OCI-LY7 (cell line): ENCODE measurements at regions not wholly inside any gene's neighbourhood (a gene's known extent, or its start where the extent isn't known, plus 50 kb on each side); places are given as distances from the start of the nearest gene placed in this dataset.

Experiments used
- BruUV-seq: library from RNA; stranded (reverse); fragments of 400-500 nt; replicated peaks from 2 replicates; lab custom pipeline; 2021; lab: Mats Ljungman, UMichigan
- CTCF ChIA-PET: fragments of 300-600 bp; sonication (Branson Sonifier 250); formaldehyde crosslinking; loops from one replicate; lab custom pipeline; 2022; ENCODE audit warnings: antibody characterized with exemption; ENCODE audit not compliant: unreplicated experiment; lab: Charles Lee
- POLR2A ChIA-PET: fragments of 300-600 bp; sonication (Branson Sonifier 250); formaldehyde crosslinking; loops from one replicate; lab custom pipeline; 2022; ENCODE audit warnings: antibody characterized with exemption; lab: Charles Lee
- DNase-seq: peaks from one replicate; pipeline ENCODE4 v3.0.0-alpha.2; 2015; ENCODE audit warnings: low spot score
- H2AFZ ChIP-seq: fragments of 200-600 bp; sonication (generic), shearing (Covaris generic); 2 replicates; pipeline ENCODE4 v1.6.1; 2014; ENCODE audit warnings: mild to moderate bottlenecking, antibody characterized with exemption, low read length, moderate library complexity
- H3K27ac ChIP-seq: fragments of 200-600 bp; sonication (generic); 2 replicates; pipeline ENCODE4 v1.5.1; 2014; ENCODE audit warnings: mixed run types, low read depth, mild to moderate bottlenecking, moderate library complexity, low read length, inconsistent platforms; ENCODE audit not compliant: poor library complexity, severe bottlenecking
- H3K36me3 ChIP-seq: fragments of 200-600 bp; sonication (generic); 2 replicates; pipeline ENCODE4 v1.6.1; 2014; ENCODE audit warnings: mild to moderate bottlenecking, antibody characterized with exemption, low read length, moderate library complexity, mixed read lengths; ENCODE audit not compliant: insufficient read depth
- H3K4me1 ChIP-seq: fragments of 200-600 bp; sonication (generic); 2 replicates; pipeline ENCODE4 v1.5.1; 2014; ENCODE audit warnings: mild to moderate bottlenecking, low read length; ENCODE audit not compliant: insufficient read depth, poor library complexity, severe bottlenecking
- H3K4me2 ChIP-seq: fragments of 200-600 bp; sonication (generic); 2 replicates; pipeline ENCODE4 v1.6.1; 2014; ENCODE audit warnings: mild to moderate bottlenecking, low read length
- H3K4me3 ChIP-seq: fragments of 200-600 bp; sonication (generic); 2 replicates; pipeline ENCODE4 v1.5.1; 2014; ENCODE audit warnings: mild to moderate bottlenecking, low read depth, low read length; ENCODE audit not compliant: poor library complexity, severe bottlenecking
- H3K79me2 ChIP-seq: fragments of 200-600 bp; sonication (generic); 2 replicates; pipeline ENCODE4 v1.6.1; 2016; ENCODE audit warnings: low read depth, mild to moderate bottlenecking, low read length, moderate library complexity, mixed read lengths; ENCODE audit not compliant: insufficient read depth
- H3K9me2 ChIP-seq: fragments of 200-600 bp; sonication (generic); 2 replicates; pipeline ENCODE4 v1.6.1; 2016; ENCODE audit warnings: mild to moderate bottlenecking, low read length, mixed read lengths; ENCODE audit not compliant: insufficient read depth
- H3K9me3 ChIP-seq: fragments of 200-600 bp; sonication (generic); 2 replicates; pipeline ENCODE4 v1.6.1; 2014; ENCODE audit warnings: mild to moderate bottlenecking, mixed run types, low read length, mixed read lengths
- H4K20me1 ChIP-seq: fragments of 200-600 bp; sonication (generic); 2 replicates; pipeline ENCODE4 v1.6.1; 2014; ENCODE audit warnings: mild to moderate bottlenecking, antibody characterized with exemption, low read length, moderate library complexity, mixed read lengths; ENCODE audit not compliant: insufficient read depth
- EZH2phosphoT487 ChIP-seq: fragments of 200-600 bp; sonication (generic); IDR thresholded peaks from 2 replicates; pipeline ENCODE4 v1.6.1; 2018; ENCODE audit warnings: low read depth, borderline replicate concordance, mild to moderate bottlenecking, mixed run types, antibody characterized with exemption, low read length, moderate library complexity, mixed read lengths
- intact Hi-C: fragments of 100-400 bp; cut with micrococcal nuclease; formaldehyde crosslinking; loops from one replicate; pipeline ENCODE4 v1.10.0; 2022; ENCODE audit not compliant: unreplicated experiment
- TF ChIP-seq, protein P1 (sequence below): fragments of 200-600 bp; sonication (generic); conservative IDR thresholded peaks from 2 replicates; pipeline ENCODE4 v1.5.1; 2014; ENCODE audit warnings: mild to moderate bottlenecking, antibody characterized with exemption, low read length, moderate library complexity, mixed read lengths

DNA sequence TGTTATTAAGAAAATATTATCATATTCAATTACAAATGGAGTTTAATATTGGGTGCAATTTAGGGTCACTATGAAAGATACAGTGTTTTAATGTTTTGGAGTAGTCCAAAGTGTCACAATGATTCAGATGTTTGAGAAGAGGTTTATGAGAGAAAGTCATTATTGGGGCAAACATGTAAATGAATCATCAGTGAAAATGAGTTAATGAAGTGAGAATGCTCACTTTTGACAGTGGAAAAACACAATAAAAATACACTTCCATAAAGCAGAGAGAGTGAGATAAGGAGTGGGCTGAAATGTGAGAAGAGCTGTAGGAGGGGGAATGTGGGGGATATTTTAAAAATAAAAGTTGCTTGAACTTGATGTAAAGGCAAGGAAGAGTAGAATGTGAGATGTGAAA, 957.1 kb downstream of the PCDH18 start:
- no TSS peak for BruUV-seq
- intact Hi-C loops = no loop called here

DNA sequence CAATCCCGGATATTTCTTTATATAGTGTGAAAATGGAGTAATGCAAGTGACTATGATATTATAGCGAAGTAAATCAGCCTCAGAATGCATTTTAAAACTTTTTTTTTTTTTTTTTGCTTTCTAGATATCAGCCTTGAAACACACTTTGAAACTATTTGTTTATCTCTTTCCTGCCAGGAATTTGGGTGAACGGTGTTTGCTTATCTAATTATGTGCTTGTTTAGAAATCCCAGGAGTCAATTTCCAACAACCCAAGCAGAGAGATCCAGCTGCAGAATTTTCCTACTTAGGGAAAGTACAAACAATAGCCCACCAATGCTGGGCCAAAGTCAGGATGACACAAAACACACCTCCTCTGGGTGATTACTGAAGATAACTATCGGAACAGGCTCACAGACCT, 958.8 kb downstream of the PCDH18 start:
- no peak overlapping the region for H2AFZ ChIP-seq
- no peaks in the 10 kb centered on the region for H4K20me1 ChIP-seq
- H3K4me2 ChIP-seq = no peak overlapping the region
- no TSS peak for BruUV-seq
- no peaks in the 10 kb centered on the region for H3K9me3 ChIP-seq
- no peaks in the 10 kb centered on the region for H3K36me3 ChIP-seq
- intact Hi-C loops = no loop called here
- TF ChIP-seq, protein P1, sequence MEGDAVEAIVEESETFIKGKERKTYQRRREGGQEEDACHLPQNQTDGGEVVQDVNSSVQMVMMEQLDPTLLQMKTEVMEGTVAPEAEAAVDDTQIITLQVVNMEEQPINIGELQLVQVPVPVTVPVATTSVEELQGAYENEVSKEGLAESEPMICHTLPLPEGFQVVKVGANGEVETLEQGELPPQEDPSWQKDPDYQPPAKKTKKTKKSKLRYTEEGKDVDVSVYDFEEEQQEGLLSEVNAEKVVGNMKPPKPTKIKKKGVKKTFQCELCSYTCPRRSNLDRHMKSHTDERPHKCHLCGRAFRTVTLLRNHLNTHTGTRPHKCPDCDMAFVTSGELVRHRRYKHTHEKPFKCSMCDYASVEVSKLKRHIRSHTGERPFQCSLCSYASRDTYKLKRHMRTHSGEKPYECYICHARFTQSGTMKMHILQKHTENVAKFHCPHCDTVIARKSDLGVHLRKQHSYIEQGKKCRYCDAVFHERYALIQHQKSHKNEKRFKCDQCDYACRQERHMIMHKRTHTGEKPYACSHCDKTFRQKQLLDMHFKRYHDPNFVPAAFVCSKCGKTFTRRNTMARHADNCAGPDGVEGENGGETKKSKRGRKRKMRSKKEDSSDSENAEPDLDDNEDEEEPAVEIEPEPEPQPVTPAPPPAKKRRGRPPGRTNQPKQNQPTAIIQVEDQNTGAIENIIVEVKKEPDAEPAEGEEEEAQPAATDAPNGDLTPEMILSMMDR = no peak
- TF ChIP-seq EZH2phosphoT487 = no peak
- DNase-seq = no peak
- H3K4me3 ChIP-seq = no peak overlapping the region
- no peaks in the 10 kb centered on the region for H3K4me1 ChIP-seq
- POLR2A ChIA-PET = no interaction called here
- CTCF ChIA-PET = no interaction called here
- no peak overlapping the region for H3K27ac ChIP-seq
- H3K9me2 ChIP-seq = no peaks in the 10 kb centered on the region
- H3K79me2 ChIP-seq = no peaks in the 10 kb centered on the region

More for the DNA sequence above, 957.1 kb downstream of the PCDH18 start:
- Histone ChIP-seq H3K79me2 (no peaks in the 10 kb centered on the region), H3K27ac (no peak overlapping the region), H3K4me2 (no peak overlapping the region), H4K20me1 (no peaks in the 10 kb centered on the region), H3K4me1 (no peaks in the 10 kb centered on the region), H2AFZ (no peak overlapping the region), H3K9me2 (no peaks in the 10 kb centered on the region), H3K4me3 (no peak overlapping the region), H3K36me3 (no peaks in the 10 kb centered on the region), H3K9me3 (no peaks in the 10 kb centered on the region)
- POLR2A ChIA-PET = interaction anchor here (0.8 kb wide), 1 partner anchor 16 kb away, joined by 3 read pairs; no protein-coding TSS in a partner anchor
- CTCF ChIA-PET = no interaction called here
- no peak for DNase-seq
- TF ChIP-seq, protein P1 = no peak
- TF ChIP-seq EZH2phosphoT487 = no peak

DNA sequence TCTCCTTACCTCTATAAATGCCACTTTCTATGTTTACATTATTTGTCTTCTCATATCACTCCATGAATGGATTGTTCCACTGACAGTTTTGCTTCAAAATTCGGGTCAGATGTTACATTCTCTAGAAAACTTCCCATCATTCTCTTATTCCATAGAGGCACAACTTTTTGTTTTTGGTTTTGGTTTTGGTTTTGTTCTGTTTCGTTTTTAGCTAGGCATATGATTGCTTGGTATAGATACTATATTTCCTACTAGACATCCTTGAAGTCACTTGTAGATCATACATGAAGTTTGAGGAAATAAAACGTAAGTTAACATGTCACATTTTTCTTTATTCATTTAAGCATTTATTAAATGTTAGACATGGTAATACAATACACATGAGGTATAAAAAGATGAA, 961.0 kb downstream of the PCDH18 start:
- no peak overlapping the region for H3K4me3 ChIP-seq
- H3K4me1 ChIP-seq = no peaks in the 10 kb centered on the region
- intact Hi-C loops = no loop called here
- H3K9me3 ChIP-seq = no peaks in the 10 kb centered on the region
- no peaks in the 10 kb centered on the region for H3K36me3 ChIP-seq
- BruUV-seq = no TSS peak
- no peaks in the 10 kb centered on the region for H3K9me2 ChIP-seq
- ChIA-PET CTCF (no interaction called here), POLR2A (no interaction called here)
- no peak overlapping the region for H2AFZ ChIP-seq
- H3K4me2 ChIP-seq = no peak overlapping the region
- DNase-seq = no peak
- no peak for TF ChIP-seq EZH2phosphoT487
- TF ChIP-seq, protein P1 = no peak
- H3K79me2 ChIP-seq = no peaks in the 10 kb centered on the region
- H4K20me1 ChIP-seq = no peaks in the 10 kb centered on the region
- H3K27ac ChIP-seq = no peak overlapping the region
